Cardiac muscle cell (in vitro differentiated cells and primary cell): ENCODE measurements at regions not wholly inside any gene's neighbourhood (a gene's known extent, or its start where the extent isn't known, plus 50 kb on each side); places are given as distances from the start of the nearest gene placed in this dataset.

Experiments
- DNase-seq, 2 donors: peaks; one replicate each; pipeline versions ENCODE4 v3.0.0 to v3.0.0-alpha.2; 2010 to 2017; ENCODE audit warnings: low read depth in 1 of 2, low spot score in 1 of 2
- H3K27ac ChIP-seq: fragments of 200-600 bp; sonication (generic); 2 replicates; pipeline ENCODE4 v1.5.1; 2016
- H3K27me3 ChIP-seq: fragments of 200-600 bp; sonication (generic); 2 replicates; pipeline ENCODE4 v1.6.0; 2016; ENCODE audit warnings: control low read depth
- H3K36me3 ChIP-seq: fragments of 200-600 bp; sonication (generic); 2 replicates; pipeline ENCODE4 v1.5.1; 2016; ENCODE audit warnings: control low read depth
- H3K4me1 ChIP-seq: fragments of 200-600 bp; sonication (generic); 2 replicates; pipeline ENCODE4 v1.8.1; 2017; ENCODE audit warnings: low read depth, mild to moderate bottlenecking, mixed run types
- H3K4me3 ChIP-seq: fragments of 200-600 bp; sonication (generic); 2 replicates; pipeline ENCODE4 v1.5.1; 2016; ENCODE audit warnings: mild to moderate bottlenecking
- H3K9me3 ChIP-seq: fragments of 200-600 bp; sonication (generic); 2 replicates; pipeline ENCODE4 v1.5.1; 2017; ENCODE audit warnings: low read depth, mild to moderate bottlenecking, control low read depth
- CTCF ChIP-seq: IDR thresholded peaks from 2 replicates; pipeline ENCODE4 v1.5.1; 2012; ENCODE audit warnings: low read depth, mild to moderate bottlenecking, low read length

DNA sequence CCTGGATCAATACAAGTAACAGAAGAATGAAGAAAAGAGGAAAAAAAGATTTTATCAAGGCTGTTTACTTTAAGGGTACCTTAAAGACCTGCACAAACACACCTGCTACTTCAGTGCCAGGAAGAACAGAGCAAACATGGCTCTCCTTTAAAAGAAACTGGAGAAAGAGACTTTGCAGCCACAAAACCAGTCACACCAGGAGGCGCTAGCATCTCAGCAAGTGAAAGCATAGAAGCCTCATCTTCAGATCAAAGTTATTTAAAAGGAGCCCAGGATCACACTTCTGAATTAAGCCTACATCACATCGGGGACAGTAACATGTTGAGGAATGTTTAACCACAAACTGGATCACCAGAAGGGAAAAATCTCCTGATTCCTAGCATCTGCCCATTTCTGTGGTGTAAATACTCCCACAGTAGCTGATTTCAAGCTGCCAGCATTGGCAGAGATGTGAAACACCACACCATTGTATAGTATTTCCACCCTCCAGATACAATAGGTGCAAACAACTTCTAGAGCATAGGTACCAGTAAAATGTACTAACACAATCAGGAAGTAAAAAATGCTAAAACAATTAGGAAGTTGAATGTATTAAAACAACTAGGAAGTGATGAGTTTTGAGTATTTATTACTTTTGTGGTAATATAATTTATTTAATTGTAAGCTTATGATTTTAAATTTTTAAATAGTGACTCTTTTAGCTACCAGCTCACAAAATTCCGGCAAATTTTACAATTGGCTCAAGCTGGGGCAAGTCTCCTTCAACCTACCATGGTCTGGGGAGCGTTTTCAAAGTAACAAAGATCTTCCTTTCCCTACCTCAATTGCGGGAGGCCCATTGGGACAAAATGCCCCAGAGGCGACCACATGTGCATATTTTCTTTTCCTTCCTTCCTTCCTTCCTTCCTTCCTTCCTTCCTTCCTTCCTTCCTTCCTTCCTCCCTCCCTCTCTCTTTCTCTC lies 105.3 kb upstream of the CLDN14 start:
- no peak for DNase-seq
- Histone ChIP-seq H3K4me3 (no peak overlapping the region), H3K9me3 (no peaks in the 10 kb centered on the region), H3K27ac (no peak overlapping the region), H3K4me1 (no peaks in the 10 kb centered on the region), H3K36me3 (no peaks in the 10 kb centered on the region), H3K27me3 (no peaks in the 10 kb centered on the region)
- TF ChIP-seq CTCF = peak; percentile 13

DNA sequence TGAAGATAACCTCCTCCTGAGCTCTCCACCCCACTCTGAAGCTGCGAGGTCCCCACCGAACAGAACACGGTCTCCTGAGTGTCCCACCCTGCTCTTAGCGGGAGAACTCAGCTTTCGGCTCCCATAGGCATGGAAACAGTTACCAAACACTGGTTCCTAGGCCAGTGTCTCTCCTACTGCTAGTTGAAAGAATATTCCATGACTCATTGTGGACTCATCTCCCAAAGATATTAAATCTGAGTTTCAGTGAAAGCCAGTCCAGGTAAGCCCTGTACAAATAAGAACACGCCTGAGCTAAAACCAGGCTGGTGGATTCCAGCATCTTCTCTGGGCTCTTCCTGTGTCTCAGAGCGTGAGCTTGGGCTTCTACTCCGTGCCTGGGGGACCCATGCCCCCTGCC lies 107.5 kb upstream of the CLDN14 start:
- H3K9me3 ChIP-seq = no peaks in the 10 kb centered on the region
- H3K27ac ChIP-seq = no peak overlapping the region
- TF ChIP-seq CTCF = no peak
- no peaks in the 10 kb centered on the region for H3K36me3 ChIP-seq
- H3K27me3 ChIP-seq = no peaks in the 10 kb centered on the region
- no peak overlapping the region for H3K4me3 ChIP-seq
- DNase-seq = no peak
- no peaks in the 10 kb centered on the region for H3K4me1 ChIP-seq

GRCh38 chr21:36589352-36589971 lies 109.5 kb upstream of the SIM2 start:
- H3K9me3 ChIP-seq = no peaks in the 10 kb centered on the region
- no peak overlapping the region for H3K4me3 ChIP-seq
- peak; percentile 65 for TF ChIP-seq CTCF
- peak in 1 of 2 donors; percentile 56 for DNase-seq
- no peak overlapping the region for H3K27ac ChIP-seq
- H3K4me1 ChIP-seq = no peaks in the 10 kb centered on the region
- no peaks in the 10 kb centered on the region for H3K36me3 ChIP-seq
- H3K27me3 ChIP-seq = no peaks in the 10 kb centered on the region

- Histone ChIP-seq H3K4me1 (no peaks in the 10 kb centered on the region), H3K9me3 (no peaks in the 10 kb centered on the region), H3K4me3 (no peak overlapping the region), H3K36me3 (no peaks in the 10 kb centered on the region), H3K27me3 (no peaks in the 10 kb centered on the region), H3K27ac (no peak overlapping the region)
- TF ChIP-seq CTCF = no peak
- no peak for DNase-seq
Observed at GRCh38 chr21:36591326-36591970, 107.5 kb upstream of the SIM2 start.

GRCh38 chr21:36596174-36596573 lies 102.7 kb upstream of the SIM2 start:
- no peak overlapping the region for H3K27ac ChIP-seq
- H3K9me3 ChIP-seq = no peaks in the 10 kb centered on the region
- no peaks in the 10 kb centered on the region for H3K27me3 ChIP-seq
- no peak for DNase-seq
- H3K4me3 ChIP-seq = no peak overlapping the region
- no peak for TF ChIP-seq CTCF
- H3K4me1 ChIP-seq = no peaks in the 10 kb centered on the region
- no peaks in the 10 kb centered on the region for H3K36me3 ChIP-seq
